Head of caudate nucleus (tissue), 42 donors: ENCODE measurements at regions not wholly inside any gene's neighbourhood (a gene's known extent, or its start where the extent isn't known, plus 50 kb on each side); places are given as distances from the start of the nearest gene placed in this dataset.
"Not testable (repeated sequence)": the region's sequence is repeated elsewhere in the genome, so short reads cannot be mapped to it uniquely, and the experiment has no call there.

Experiments
- DNase-seq, 42 donors: peaks; one replicate each; pipeline versions ENCODE4 v3.0.0 to v3.0.0-alpha.2; 2020 to 2021; ENCODE audit warnings: mixed read lengths in 7 of 42
- intact Hi-C: fragments of 100-400 bp; cut with DNase I; formaldehyde crosslinking; loops from one replicate; pipeline ENCODE4 v1.15.0; 2022

DNA sequence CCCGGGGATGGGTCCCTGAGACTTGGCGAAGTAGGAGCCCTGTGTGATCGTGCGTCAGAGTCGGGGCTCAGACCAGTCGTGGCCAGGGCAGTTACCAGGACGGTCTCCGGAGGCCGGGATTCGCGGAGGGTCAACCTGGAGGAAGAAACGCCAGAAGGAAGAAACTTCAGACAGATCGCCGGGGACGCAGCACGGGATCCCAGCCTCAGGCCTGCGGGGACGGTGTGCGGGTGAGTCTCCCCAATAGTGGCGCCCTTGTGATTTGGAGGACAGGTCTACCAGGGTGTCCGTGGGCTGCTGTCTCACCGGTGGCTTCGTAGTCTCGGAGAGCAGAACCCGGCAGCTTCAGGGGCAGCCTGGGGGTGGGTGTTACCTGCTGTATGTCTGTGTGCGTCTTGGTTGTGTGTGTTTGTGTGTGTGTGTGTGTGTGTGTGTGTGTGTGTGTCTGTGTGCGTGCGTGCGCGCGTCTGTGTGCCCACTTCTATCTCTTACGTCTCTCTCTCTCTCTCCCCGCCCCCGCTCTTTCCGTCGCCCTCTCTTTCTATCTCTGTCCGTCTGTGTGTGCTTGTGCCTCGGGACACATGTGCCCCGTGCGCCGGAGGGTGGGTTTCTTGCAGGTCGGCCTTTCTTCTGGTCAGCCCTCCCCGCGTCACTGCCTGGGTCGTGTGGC, 1406.4 kb upstream of the PCDH10 start:
- intact Hi-C loops: not testable (repeated sequence)
- DNase-seq: peak in 10 of 42 donors; percentile 5 to 57 (median 28)

GRCh38 chr4:131743348-131743747, 1405.7 kb upstream of the PCDH10 start:
- DNase-seq: peak in 8 of 42 donors; percentile 18 to 51 (median 38)
- intact Hi-C loops: not testable (repeated sequence)

DNA sequence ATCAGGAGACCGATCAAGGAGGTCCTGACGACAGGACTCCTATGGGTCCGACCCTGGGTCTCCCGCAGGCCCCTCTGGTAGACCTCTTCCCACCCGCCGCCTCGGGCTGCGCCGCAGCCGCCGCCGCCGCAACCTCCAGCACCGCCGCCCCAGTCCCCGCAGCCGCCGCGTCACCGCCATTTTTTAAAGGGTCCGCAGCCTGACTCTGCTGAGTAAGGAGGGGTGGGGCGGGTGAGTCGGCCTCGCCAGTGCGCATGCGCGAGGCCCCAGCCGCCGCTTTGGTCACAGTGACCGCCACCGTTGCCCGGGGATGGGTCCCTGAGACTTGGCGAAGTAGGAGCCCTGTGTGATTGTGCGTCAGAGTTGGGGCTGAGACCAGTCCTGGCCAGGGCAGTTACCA, 1401.9 kb upstream of the PCDH10 start:
- intact Hi-C loops: not testable (repeated sequence)
- peak in 1 of 42 donors; percentile 54 for DNase-seq

GRCh38 chr4:131749224-131749623, 1399.9 kb upstream of the PCDH10 start:
- DNase-seq, intact Hi-C loops: not testable (repeated sequence)

- peak in 11 of 42 donors; percentile 21 to 56 (median 36) for DNase-seq
- intact Hi-C loops: not testable (repeated sequence)
Observed at GRCh38 chr4:131750006-131750405, 1399.1 kb upstream of the PCDH10 start.

GRCh38 chr4:131750469-131750868, 1398.6 kb upstream of the PCDH10 start:
- intact Hi-C loops: not testable (repeated sequence)
- peak in 18 of 42 donors; percentile 4 to 66 (median 48) for DNase-seq

- intact Hi-C loops, DNase-seq: not testable (repeated sequence)
Observed at GRCh38 chr4:131762234-131762633, 1386.9 kb upstream of the PCDH10 start.

DNA sequence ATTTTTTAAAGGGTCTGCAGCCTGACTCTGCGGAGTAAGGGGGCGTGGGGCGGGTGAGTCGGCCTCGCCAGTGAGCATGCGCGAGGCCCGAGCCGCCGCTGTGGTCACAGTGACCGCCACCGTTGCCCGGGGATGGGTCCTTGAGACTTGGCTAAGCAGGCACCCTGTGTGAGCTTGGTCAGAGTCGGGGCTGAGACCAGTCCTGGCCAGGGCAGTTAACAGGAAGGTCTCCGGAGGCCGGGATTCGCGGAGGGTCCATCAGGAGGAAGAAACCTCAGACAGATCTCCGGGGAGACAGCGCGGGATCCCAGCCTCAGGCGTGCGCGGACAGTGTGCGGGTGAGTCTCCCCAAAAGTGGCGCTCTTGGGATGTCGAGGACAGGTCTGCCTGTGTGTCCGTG, 1384.4 kb upstream of the PCDH10 start:
- intact Hi-C loops: no loop called here
- peak in 3 of 42 donors; percentile 4 to 12 (median 6) for DNase-seq

DNA sequence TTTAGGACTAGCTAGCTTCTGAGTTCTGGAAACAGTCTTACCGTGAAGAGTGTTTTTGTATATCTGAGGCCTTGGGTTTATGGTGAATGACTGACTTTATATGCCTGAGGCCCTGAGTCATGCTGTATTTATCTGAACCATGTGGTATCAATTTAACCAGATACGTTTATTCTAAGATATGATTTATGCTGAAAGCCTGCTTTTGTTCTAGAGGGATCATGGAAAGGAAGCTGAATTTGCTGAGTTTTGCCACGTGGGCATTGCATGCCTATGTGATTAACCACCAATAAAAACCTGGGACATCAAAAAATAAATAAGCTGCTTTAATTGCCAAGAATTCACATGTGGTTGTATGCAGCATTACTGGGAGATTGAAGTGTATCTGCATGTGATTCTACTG, 1374.7 kb upstream of the PCDH10 start:
- DNase-seq, intact Hi-C loops: not testable (repeated sequence)

DNA sequence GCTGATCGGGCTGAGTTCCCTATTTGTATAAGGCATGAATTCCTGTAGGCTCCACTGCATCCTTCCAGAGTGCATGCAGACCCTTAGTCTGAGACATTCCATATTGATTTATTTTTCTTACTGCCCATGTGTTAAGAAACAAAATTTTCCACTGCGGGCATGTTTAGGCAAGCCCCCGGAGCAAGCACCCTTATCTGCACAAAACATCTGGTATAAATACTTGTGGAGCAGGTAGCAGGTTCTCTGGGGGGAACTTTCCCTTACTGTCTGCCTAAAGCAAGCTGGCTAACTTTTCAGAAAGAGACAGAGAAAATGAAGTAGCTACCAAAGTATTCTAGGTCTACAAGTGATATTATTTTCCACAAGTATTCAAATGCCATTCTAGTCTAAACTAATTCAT, 1338.5 kb upstream of the PCDH10 start:
- intact Hi-C loops, DNase-seq: not testable (repeated sequence)
